ENCODE measurements at regions not wholly inside any gene's neighbourhood (a gene's known extent, or its start where the extent isn't known, plus 50 kb on each side); places are given as distances from the start of the nearest gene placed in this dataset.

DNA sequence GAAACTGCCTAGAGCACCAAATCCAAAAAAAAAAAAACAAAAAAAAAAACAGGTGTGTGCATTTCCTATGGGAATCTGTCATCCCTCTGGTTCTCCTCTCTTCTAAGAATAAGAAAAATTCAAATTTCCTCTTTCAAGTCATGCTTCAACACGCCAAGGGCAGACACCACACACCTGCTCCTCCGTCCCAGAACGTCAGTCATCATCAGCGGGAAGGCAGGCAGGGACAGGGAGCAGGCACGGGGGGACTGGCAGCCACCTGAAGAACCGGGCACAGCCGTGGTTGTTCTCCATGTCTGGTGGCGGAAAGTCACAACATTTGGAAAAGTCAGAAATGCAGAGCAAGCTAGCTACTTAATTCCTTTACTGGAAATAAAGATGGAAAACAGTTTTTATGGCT, 214.8 kb downstream of the IKZF2 start:
- TF ChIP-seq POLR2A (IDR thresholded peaks at IDR 0.05) (no peak), POLR2AphosphoS5 (IDR thresholded peaks at IDR 0.05) (no peak), EP300 (IDR thresholded peaks at IDR 0.05; ENCODE audit: low read depth) (no peak)
- TF ChIP-seq, protein P1, sequence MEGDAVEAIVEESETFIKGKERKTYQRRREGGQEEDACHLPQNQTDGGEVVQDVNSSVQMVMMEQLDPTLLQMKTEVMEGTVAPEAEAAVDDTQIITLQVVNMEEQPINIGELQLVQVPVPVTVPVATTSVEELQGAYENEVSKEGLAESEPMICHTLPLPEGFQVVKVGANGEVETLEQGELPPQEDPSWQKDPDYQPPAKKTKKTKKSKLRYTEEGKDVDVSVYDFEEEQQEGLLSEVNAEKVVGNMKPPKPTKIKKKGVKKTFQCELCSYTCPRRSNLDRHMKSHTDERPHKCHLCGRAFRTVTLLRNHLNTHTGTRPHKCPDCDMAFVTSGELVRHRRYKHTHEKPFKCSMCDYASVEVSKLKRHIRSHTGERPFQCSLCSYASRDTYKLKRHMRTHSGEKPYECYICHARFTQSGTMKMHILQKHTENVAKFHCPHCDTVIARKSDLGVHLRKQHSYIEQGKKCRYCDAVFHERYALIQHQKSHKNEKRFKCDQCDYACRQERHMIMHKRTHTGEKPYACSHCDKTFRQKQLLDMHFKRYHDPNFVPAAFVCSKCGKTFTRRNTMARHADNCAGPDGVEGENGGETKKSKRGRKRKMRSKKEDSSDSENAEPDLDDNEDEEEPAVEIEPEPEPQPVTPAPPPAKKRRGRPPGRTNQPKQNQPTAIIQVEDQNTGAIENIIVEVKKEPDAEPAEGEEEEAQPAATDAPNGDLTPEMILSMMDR (IDR thresholded peaks at IDR 0.05): no peak

Measured in transverse colon (tissue), 4 donors.